C1 segment of cervical spinal cord (tissue), 14 donors: ENCODE measurements at regions not wholly inside any gene's neighbourhood (a gene's known extent, or its start where the extent isn't known, plus 50 kb on each side); places are given as distances from the start of the nearest gene placed in this dataset.
A peak's percentile ranks its signal among the peaks of the same experiment; 100 is the strongest.

Source experiments
- DNase-seq, 14 donors: peaks; one replicate each; lab custom pipeline; 2025; lab: John Stamatoyannopoulos, UW

DNA sequence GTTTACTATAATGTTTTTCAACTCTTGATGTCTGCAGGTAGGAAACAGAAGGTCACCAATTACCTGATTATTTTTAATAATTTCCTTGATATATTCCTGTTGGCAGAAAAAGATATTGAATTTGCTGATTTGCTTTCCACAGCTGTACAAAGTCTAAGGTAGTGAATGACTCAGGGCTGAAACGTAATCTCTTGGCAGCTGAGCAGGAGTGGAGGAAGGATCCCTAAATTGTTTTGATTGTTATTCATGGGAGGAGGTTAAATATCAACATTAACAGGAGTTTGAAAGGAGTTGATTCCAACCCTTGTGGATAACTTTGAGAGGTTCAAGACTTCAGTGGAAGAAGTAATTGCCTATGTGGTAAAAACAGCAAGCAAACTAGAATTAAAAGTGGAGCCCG is 345.2 kb upstream of the SLC8A1 start:
- no peak for DNase-seq

DNA sequence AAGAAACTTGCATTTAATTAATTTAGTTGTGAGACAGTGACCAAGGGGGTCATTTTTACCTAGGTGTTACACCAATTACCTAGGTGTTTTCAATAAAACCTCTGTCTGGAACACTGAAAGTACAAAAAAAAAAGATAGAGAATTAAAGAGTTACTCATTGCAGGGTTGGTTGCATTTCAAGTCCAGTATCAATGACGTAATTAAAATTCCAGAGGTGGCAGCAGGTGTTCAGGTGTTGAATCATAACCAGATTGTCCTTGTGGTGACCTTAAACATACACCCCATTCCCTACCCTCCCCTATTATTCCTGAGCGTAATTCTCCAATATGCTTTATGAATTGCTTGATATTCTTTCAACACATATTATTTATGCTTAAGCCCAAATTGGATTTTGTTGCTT is 352.0 kb upstream of the SLC8A1 start:
- no peak for DNase-seq

DNA sequence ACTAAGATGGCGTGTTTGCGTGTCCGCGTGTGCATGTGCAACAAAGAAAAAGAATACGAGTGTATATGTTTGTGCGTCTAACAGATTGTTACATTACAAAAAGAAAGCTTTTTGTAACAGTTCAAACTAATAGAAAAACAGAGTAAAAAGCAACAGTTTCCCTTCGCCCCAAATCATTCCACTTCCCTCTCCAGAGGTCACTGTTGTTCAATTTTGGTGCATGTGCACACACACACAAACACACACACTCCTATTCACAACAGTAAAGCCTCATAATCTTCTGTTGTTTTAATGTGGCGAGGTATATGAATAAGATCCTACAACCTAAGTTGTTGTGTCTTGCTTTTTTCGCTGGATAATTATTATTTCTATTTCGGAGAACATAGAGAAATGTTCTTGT is 357.3 kb upstream of the SLC8A1 start:
- no peak for DNase-seq

DNA sequence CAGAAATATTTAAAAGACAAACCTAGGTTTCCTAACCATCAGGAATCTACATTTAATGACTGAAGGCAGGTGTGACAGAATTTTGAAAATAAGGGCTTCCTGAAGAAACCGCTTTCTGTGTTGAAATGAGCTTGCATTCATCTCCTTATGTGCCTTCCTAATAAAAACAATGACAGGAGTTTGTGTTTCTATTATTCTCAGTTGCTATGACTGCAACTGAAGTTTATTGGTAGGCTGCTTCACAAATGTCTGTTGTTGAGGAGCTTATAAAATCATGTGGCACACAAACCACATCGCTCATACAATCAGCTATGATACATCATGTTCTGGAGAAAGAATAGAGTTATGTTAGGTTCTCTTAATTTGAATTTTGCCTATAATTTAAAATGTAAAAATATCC is 362.7 kb upstream of the SLC8A1 start:
- no peak for DNase-seq

DNA sequence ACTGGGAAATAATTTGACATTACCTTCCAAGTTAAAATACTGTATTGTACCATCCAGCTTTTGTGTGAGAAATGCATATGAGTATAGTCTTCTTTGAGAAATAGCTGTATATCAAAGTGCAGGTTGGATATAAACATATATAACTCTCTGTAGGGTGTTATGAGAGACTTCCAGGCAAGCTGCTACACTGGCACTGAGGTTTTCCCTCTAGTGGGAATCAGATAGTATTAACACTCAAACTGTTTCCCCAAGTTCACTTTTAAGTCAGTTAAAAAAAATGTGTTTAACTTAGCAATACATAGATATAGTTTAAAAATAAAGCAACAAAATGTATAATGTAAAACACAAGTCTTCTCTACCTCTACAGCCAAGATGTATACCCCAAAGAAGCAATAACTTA is 368.4 kb upstream of the SLC8A1 start:
- DNase-seq = no peak

DNA sequence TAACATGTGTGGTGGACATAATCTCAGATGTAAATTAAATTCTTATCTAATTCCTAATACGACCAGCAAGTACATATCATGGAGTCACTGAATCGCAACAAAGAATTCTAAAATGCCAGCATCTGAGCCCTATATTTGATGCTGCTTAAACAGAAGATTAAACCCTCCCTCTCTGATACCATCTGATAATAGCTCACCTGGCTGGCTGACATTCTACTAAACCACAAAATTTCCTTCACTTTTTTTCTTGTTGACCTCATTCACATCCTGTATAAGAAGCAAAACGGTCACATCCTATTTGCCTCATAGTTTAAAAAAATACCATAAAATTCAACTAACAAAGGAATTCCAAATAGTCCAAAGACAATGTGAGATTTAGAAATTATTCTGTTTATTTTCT is 371.6 kb upstream of the SLC8A1 start:
- no peak for DNase-seq

DNA sequence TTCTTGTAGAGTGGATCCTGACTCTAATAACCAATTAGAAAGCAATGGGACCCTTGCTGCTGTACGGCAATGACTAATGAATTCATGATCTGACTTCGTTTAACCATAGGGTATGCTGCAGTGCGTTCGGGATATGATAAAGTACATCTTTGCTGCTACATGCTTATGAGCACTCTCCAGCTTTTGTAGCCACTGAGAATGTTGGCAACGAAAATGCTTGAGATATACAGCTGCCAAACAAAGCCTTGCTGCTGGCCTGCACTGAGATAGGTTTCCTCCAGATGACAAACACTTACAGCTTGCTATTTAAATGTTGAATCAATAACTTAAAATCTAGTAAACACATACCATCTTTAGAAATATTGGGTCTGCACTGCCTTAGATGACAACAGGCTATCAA is 372.4 kb upstream of the SLC8A1 start:
- no peak for DNase-seq

DNA sequence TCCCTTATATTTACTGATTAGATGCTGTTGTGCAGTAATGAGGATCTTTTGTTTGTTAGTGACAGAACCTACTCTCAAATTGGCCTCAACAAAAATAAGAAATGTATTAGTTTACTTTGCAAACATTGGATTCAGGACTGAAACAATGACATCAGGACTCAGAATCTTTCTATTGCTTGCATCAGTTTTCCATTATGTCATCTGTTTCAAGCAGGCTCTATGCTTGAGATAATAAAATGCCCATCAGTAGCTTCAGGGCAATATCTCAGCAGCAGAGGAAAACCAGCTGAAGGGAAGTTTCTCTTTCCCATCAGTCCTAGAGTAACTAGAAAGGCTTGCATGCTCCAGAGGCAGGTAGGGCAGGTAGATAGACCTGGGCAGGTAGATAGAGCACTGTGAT is 375.5 kb upstream of the SLC8A1 start:
- DNase-seq = no peak

DNA sequence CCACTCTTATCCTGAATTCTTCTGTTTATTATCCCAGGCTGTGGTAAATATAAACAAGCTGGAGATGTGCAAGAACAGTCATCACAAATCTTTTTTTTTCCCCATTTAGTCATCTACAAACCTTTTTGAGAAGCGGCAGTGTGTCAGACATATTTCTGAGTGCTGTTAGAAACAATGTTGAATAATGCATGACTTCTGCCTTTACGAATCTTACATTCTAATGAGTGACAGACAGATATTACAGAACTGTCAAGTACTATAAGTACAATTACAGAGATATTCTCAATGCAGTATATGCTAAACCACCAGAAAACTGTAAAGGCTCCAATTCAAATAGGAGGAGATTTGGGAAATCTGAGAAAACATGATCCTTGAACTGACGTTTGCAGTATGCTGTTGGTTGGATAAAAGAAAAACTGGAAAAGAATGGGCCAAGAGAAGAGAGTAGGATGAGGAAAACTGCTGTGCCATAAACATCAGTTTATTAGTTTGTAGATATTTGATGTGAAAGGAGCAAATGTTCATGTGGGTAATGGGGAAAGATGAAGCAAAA is 379.5 kb upstream of the SLC8A1 start:
- no peak for DNase-seq

DNA sequence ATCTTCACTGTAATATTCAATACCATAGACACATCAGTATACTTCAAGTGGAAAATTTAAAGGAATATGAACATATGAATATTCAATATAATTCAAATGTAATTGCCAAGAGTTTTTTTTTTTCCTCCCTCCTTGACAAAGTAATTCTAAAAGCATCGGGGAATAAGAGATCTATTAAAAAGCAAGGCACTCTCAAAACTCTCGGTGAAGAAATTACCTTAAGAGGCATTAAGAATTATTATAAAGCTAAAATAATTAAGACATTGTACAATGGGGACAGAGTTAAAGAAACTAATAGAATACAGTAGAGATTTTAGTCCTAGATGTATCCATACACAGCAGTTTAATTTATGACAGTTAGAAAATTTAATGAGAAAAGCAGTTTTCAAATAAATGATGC is 390.0 kb upstream of the SLC8A1 start:
- DNase-seq = no peak

DNA sequence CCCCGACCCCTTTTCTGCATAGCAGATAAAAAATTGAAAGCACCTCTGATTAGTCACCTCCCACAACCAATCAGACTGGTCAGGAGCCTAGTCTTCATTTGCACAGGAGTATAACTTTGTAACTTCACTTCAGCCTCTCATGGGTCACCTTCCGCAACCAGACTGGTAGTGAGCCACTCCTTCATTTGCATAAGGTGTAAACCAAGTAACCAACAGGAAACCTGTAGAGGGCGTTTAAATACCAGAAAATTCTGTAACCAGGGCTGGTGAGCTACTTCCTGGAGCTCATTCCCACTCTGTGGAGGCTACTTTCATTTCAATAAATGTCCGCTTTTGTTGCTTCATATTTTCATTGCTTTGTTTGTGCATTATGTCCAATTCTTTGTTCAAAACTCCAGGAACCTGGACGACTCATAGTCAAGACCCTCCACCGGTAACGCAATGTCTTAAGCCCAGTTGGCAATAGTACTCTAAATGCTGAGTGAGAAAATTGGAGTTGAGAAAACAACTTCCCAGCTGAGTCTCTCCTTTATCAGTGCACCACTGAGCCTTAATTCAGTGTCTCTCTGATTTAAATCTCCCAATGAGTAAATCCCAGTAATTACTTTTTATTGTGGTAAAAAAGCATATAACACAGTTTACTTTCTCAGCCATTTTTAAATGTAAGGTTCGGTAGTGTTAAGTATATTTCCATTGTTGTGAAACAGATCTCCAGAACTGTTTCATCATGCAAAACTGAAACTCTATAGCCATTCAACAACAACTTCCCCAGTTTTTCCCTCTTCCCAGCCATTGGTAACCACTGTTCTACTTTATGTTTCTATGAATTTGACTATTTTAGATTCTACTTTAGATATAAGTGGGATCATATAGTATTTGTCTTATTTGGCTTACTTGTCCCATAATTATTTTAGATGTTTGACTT is 392.7 kb upstream of the SLC8A1 start:
- no peak for DNase-seq

DNA sequence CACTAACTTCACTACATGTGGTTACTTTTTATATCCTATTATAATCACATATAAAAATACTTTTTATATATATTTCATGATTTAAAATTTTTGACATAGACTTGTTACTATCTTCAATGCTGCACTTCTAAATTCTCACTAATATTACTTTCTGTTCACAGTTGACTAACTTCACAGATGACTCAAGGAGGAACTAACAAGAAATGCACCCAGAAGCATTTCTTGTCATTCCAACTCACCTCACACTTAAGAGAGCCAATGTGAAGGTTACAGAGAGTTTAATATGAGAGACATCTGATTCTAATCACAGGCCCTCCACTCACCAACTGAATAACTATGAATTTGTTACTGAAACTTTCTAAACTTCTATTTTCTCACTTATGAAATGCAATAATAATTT is 399.8 kb upstream of the SLC8A1 start:
- no peak for DNase-seq

DNA sequence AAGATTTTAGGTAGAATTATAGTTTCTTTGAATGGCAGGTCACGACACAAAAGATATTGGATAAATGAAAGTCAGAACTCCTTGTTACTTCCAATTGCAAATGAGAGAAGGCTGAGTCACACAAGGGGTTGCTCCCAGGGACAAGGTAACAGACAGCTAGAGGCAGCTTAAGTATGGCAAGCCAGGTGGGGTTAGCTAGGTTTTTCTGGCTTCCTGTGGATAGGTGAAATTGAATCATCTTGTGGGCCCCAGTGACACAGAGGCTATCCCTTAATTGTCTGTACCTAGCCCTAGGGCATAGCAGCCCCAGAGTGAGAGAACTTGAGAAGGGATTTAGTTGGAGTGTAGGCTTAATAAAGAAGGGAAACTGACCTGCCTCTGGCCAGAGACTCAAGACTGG is 407.7 kb upstream of the SLC8A1 start:
- DNase-seq = peak in 1 of 14 donors; percentile 0

DNA sequence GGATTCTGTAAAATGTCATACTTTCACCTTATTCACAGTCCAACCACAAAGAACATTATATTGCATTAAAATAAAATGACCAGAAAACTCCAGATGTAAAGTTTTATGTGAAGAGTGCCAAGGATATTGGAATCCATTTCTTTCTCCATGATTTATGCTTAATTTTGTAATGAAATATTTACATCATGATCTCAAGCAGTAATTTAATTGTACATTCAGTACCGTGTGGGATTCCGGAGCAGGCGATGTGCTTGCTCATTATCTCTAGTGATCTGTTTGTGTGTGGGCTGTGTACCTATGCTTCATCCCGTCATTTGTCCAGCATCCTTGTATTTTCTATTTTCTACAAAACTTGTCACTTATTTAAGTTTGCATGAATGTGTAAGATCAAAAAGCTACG is 415.9 kb upstream of the SLC8A1 start:
- no peak for DNase-seq

DNA sequence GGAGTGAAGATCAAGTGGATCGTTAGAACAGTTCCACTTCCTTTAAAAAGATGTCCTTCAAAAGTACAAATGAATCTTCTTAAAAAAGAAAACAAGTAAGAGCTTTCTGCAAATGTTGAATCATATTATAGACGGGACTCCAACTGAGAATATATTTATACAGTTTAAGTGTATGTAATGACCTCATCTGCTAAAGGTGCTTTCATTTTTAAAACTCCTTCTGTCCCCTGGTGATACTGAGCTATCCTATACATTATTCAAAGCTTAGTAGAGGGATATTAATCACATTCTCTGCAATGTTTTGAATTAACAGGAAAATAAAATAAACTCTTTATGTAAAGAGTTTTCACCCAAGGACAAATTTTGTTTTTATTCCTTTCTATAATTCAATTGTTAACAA is 420.7 kb upstream of the SLC8A1 start:
- DNase-seq = no peak

DNA sequence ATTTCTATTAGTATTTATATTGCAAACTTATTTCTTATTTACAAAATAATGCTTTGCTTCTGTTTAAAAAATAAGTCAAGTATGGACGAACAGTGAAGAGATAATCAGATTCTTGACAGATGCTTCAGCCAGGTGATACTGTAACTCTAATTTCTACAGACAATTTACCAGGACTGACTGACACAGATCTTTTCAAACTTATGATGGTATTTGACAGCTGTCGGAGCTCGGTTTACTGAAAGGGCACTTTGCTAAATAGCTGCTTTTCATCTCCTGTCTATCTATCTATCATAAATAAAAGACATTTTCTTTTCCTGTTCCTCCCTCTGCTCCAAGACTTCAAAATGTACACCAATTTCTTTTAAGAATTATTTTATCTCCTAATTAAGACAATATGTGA is 422.5 kb upstream of the SLC8A1 start:
- DNase-seq = no peak

DNA sequence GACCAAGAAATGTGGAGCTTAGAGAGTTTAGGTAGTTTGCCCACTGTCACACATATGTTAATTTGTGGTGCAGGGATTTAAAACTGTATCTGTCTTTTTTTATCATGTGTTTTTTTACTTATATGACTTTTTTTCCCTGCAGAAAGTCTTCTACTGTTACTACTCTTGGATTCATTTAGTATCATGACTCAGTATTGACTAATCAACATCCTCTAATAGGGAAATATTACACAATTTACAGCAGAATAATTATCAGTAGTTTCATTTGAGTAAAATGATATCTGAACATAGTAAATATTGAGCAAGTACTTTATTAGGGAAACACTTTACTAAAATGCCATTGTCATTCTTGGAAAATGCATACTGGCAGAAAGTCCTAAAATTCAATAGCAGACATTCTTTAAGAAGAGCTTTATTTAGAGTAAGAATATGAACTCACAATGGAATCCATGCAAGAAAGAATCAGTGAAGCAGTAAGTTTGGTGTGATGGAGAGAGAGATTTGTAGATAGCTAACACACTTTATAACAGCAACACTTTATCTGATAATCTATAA is 425.9 kb upstream of the SLC8A1 start:
- no peak for DNase-seq

DNA sequence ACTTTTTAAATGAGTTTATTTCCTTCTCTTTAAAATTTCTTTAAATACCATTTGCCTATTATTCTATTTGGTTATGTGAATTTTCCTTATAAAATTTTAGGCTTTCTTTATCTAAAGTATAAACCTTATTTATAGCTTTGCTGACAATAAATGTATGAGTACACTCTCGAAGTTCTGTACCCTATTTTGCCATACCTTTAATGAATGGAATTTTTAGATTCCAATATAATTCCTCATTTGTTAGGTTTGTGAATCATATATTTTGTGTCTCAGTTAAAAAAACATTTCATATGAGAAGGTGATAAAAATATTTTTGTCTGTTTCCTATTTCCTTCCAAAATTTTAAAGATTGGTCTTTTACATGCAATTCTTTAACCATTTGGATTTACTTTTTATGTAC is 427.4 kb upstream of the SLC8A1 start:
- no peak for DNase-seq

DNA sequence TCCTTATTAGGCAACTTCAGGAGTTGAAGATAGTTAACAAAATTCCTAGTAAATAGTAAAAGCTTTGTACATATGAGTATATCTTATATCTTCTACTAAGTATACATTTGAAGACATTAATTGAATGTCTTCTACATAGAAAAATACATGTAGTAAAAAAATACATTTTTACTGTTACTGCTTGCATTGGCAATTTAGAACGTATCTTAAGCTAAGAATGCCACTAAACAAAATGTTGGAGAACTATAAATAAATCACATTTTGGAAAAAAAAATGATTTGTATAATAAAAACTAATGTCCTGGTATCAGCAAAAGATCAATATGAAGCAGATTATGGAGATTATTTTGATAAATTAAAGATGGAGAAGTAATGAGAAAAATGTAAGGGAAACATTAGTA is 434.2 kb upstream of the SLC8A1 start:
- no peak for DNase-seq

DNA sequence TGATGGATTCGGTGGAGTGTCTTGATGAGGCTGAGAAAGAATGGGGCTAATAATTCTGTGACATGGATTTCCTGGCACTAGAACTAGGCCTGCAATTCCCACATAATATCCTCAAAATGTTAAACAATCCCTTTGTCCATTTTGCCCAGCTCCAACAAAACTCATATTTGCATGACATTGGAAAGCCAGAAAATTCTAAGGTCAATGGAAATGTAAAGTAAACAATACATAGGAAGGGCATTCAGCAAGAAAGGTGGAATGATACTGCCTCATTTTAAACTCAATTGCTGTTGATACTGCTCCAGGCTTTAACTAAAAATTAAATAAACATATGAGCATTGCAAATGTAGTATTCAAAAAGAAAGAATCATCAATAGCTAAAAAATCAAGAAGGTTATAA is 434.8 kb upstream of the SLC8A1 start:
- DNase-seq = no peak

DNA sequence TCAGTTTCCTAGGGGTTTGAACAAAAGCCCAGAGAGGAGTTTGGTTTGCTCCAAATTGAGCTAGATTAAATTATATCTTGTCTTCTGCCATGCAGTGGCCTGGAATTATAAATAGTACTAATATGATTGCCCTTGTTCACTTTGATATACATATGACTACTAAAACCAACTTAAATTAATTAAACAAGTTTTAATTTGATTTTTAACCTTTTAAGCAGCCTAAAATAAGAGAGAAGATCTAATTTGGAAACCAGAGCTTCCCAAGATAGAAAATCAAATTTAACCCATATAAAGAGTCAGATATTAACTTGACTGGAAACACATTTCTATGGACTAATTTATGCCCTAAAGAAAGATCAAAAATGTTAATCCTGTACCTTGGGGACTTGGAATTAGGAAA is 444.5 kb upstream of the SLC8A1 start:
- DNase-seq = no peak

DNA sequence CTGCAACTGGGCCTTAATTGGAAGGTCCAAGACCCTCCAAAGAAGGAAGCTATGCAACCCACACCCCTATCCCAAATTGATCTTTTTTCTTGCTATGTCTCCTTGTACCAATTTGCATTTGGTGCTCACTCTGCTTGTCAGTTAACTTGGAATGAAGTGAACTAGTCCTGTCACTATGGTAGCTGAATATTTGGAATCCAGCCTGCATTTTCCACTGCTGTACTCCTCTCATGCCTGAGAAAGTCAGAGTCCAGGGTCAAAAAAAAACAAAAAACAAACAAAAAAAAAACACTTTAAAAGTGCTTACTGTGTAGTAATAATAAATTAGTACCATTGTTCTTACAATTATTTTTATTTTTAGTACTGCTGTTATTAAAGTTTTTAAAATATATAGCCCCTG is 462.8 kb upstream of the SLC8A1 start:
- no peak for DNase-seq

DNA sequence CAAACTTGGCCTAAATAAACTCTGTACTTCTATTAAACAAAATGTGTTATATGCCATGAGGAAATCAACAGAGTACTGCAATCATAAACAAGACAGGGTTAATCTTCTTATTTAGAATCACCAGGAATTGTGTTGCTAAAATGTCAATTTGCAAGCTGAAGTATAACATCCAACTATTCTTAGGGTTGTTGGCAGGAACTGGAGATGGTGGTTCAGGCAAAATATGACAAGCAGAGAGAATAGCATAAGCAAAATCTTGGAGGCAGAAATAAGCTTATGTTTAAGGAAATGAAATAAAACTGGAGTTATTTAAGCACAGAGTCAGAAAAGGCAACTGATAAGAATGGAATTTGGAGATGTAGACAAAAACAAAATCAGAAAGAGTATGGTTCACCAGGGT is 463.8 kb upstream of the SLC8A1 start:
- no peak for DNase-seq
